ENCODE measurements at regions not wholly inside any gene's neighbourhood (a gene's known extent, or its start where the extent isn't known, plus 50 kb on each side); places are given as distances from the start of the nearest gene placed in this dataset.

DNA sequence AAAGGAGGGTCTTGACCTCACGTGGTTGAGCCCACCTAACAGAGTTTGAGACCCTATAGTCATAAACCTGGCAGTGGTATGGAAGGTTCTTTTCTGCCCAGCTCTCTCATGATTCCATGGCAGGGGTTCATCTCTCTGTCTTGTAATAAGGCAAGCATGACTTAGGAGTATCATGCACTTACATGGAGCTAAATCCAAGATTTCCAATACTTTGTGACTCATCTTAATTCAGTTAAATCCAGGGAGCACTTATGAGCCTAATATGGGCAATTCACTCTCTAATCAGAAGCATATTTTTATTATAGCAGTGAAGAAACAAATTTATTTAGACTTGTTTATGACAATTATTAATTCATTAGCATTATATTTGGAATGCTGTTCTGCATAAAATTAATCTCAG is 131.8 kb upstream of the CPSF6 start:
- no peak for TF ChIP-seq POLR2AphosphoS5 (IDR thresholded peaks at IDR 0.05)
- TF ChIP-seq, protein P1, sequence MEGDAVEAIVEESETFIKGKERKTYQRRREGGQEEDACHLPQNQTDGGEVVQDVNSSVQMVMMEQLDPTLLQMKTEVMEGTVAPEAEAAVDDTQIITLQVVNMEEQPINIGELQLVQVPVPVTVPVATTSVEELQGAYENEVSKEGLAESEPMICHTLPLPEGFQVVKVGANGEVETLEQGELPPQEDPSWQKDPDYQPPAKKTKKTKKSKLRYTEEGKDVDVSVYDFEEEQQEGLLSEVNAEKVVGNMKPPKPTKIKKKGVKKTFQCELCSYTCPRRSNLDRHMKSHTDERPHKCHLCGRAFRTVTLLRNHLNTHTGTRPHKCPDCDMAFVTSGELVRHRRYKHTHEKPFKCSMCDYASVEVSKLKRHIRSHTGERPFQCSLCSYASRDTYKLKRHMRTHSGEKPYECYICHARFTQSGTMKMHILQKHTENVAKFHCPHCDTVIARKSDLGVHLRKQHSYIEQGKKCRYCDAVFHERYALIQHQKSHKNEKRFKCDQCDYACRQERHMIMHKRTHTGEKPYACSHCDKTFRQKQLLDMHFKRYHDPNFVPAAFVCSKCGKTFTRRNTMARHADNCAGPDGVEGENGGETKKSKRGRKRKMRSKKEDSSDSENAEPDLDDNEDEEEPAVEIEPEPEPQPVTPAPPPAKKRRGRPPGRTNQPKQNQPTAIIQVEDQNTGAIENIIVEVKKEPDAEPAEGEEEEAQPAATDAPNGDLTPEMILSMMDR (IDR thresholded peaks at IDR 0.05) = no peak
- no peak for TF ChIP-seq EP300 (IDR thresholded peaks at IDR 0.05)
- no peak for TF ChIP-seq POLR2A (IDR thresholded peaks at IDR 0.05; ENCODE audit: low read depth)

All from esophagus muscularis mucosa (tissue), 4 donors.